ENCODE measurements at regions not wholly inside any gene's neighbourhood (a gene's known extent, or its start where the extent isn't known, plus 50 kb on each side); places are given as distances from the start of the nearest gene placed in this dataset.

GRCh38 chr14:71448431-71449315, 483.6 kb upstream of the RGS6 start:
- H3K4me3 ChIP-seq (replicated peaks; ENCODE audit: low read depth, low read length) = no peak overlapping the region
- TF ChIP-seq CTCF (IDR thresholded peaks at IDR 0.05; ENCODE audit: low read depth, low read length, missing control alignments) = no peak
- no peak for DNase-seq (ENCODE audit: extremely low read depth, low read depth)

- no peak overlapping the region for H3K4me3 ChIP-seq (replicated peaks; ENCODE audit: low read depth, low read length)
- no peak for TF ChIP-seq CTCF (IDR thresholded peaks at IDR 0.05; ENCODE audit: low read depth, low read length, missing control alignments)
- DNase-seq (ENCODE audit: extremely low read depth, low read depth) = no peak
Observed at GRCh38 chr14:71449316-71450055, 482.7 kb upstream of the RGS6 start.

- no peak for TF ChIP-seq CTCF (IDR thresholded peaks at IDR 0.05; ENCODE audit: low read depth, low read length, missing control alignments)
- no peak for DNase-seq (ENCODE audit: extremely low read depth, low read depth)
- no peak overlapping the region for H3K4me3 ChIP-seq (replicated peaks; ENCODE audit: low read depth, low read length)
Observed at GRCh38 chr14:71451501-71451900, 480.7 kb upstream of the RGS6 start.

DNA sequence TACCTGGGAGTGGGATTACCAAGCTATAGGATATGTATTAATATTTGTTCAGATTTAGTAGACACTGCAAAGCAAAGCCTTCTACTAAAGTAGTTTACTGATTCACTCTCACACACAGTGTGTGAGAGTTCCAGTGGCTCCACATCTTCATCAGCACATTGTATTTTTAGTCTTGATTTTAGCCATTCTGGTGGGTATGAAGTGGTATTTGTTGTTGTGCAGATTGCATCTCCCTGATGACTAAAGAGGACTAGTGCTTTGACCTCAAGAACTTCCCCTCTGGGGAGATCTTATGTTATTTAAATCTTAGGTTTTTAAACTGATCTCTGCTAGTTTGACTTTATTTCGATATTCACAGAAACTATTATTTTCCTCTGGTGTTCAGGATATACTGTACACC, 479.7 kb upstream of the RGS6 start:
- no peak overlapping the region for H3K4me3 ChIP-seq (replicated peaks; ENCODE audit: low read depth, low read length)
- no peak for TF ChIP-seq CTCF (IDR thresholded peaks at IDR 0.05; ENCODE audit: low read depth, low read length, missing control alignments)
- DNase-seq (ENCODE audit: extremely low read depth, low read depth) = no peak

DNA sequence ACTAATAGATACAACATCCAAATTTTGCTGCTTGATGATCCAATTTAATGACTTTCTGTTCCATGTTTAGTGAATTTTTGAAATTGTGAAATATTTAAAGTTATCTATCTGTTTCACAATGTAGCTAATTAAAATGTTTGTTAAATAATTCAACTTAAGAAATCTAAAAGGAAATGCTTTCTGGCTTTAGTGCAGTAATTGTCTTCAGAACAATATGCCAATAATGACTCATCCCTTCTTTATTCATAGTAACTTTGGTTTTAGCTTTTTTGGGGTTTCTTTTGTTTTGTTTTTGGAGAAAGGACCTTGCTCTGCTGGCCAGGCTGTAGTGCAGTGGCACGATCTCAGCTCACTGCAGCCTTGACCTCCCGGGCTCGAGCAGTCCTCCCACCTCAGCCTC, 479.2 kb upstream of the RGS6 start:
- no peak for DNase-seq (ENCODE audit: extremely low read depth, low read depth)
- no peak overlapping the region for H3K4me3 ChIP-seq (replicated peaks; ENCODE audit: low read depth, low read length)
- TF ChIP-seq CTCF (IDR thresholded peaks at IDR 0.05; ENCODE audit: low read depth, low read length, missing control alignments) = no peak

GRCh38 chr14:71454010-71454409, 478.2 kb upstream of the RGS6 start:
- TF ChIP-seq CTCF (IDR thresholded peaks at IDR 0.05; ENCODE audit: low read depth, low read length, missing control alignments) = no peak

More at GRCh38 chr14:71454010-71454409, 478.2 kb upstream of the RGS6 start:
- H3K4me3 ChIP-seq (replicated peaks; ENCODE audit: low read depth, low read length) = no peak overlapping the region
- DNase-seq (ENCODE audit: extremely low read depth, low read depth) = no peak

All from HFF-Myc (cell line).